GM19035 (cell line): ENCODE measurements at regions not wholly inside any gene's neighbourhood (a gene's known extent, or its start where the extent isn't known, plus 50 kb on each side); places are given as distances from the start of the nearest gene placed in this dataset.
"Not testable (repeated sequence)": the region's sequence is repeated elsewhere in the genome, so short reads cannot be mapped to it uniquely, and the experiment has no call there.

Experiments
- ATAC-seq: cut with Tn5 transposase; IDR thresholded peaks from one replicate; pipeline ENCODE4 v1.9.1; 2021; ENCODE audit not compliant: unreplicated experiment

- no peak for ATAC-seq
Observed at GRCh38 chr12:46942579-46942978, 116.8 kb upstream of the SLC38A4 start.

- no peak for ATAC-seq
Observed at GRCh38 chr12:46944088-46944487, 118.3 kb upstream of the SLC38A4 start.

DNA sequence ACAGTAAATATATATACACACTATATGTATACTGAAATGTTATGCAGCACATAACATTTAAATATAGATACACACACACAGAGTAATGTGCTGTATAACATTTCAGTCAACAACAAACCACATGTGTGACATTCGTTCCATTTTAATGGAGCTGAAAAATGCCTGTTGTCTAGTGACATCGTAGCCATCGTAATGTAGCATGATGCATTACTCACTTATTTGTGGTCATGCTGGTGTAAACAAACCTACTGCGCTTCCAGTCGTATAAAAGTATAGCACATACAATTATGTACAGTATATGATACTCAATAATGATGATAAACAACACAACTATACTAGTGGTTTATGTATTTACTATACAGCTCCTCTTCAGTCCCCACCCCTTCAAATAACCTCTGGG lies 119.0 kb upstream of the SLC38A4 start:
- ATAC-seq, result no peak

DNA sequence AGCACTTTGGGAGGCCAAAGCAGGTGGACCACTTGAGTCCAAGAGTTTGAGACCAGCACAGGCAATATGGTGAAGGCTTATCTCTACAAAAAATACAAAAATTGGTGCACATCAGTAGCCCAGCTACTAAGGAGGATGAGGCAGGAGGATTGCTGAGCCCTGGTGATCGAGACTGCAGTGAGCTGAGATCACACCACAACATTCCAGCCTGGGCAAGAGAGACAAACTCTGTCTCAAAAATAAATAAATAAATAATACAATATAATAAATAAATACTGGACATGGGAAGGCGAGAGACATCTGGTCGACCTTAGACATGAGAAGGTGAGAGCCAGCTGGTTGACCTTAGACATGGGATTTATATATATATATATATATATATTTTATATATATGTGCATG lies 119.8 kb upstream of the SLC38A4 start:
- ATAC-seq, result no peak

DNA sequence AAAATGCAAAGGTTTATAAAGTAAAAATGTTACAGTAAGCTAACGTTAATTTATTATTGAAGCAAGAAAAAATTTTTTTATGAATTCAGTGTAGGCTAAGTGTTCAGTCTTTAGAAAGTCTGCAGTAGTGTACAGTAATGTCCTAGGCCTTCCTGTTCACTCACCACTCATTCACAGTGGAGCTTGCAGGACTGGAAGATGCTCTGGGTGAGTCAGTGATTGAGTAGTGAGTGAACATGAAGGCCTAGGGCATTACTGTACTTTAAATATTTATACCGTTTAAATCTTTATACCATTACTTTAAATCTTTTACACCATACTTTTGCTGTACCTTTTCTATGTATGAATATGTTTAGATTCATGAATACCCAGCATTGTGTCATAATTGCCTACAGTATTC lies 120.3 kb upstream of the SLC38A4 start:
- ATAC-seq, result no peak

DNA sequence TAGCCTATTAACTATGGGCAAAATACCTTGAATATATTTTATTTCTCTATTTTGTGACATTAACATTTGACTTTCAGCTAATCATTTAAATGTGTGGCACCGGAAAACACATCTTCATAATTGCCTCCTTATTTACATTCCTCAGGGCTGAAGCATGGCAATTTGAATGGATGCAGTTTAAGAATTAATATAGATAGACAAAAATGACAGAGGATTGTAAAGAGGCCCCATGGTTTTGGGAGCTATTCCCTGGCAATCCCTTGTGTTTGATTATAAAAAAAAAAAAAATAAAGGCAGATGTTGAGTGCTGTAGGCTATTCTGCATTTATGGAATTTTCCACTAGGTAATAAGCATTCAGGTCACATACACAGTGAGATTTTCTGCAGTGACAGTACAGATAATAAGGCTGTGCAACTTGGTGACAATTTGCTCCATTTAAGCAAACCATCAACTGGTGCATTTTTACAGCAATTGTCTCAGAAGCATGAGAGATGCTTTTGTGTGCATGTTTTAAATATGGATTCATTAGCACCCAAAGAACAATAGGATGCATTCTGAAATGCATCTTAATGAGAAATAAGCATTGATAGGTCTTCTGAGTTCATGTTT lies 123.2 kb upstream of the SLC38A4 start:
- no peak for ATAC-seq

DNA sequence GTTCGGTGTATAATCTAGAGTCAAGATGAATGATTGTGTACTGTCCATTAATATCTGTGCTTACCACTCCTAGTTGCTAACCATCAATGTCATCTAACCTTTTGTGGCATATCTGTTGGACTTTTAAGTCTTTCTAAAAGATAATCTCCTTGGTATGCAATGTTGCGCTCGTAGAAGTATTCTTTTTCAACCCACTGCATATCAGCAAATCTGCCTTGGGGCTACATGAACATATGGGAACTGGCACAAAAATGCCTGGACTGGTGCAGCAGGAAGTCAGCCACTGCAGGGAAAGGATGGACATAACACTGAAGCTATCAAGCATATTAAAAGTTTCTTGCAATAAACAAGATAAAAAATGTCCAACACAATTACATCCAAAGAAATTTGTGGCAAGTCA lies 124.3 kb upstream of the SLC38A4 start:
- ATAC-seq, result no peak

GRCh38 chr12:46952880-46953483 lies 126.4 kb upstream of the PCED1B start:
- no peak for ATAC-seq

DNA sequence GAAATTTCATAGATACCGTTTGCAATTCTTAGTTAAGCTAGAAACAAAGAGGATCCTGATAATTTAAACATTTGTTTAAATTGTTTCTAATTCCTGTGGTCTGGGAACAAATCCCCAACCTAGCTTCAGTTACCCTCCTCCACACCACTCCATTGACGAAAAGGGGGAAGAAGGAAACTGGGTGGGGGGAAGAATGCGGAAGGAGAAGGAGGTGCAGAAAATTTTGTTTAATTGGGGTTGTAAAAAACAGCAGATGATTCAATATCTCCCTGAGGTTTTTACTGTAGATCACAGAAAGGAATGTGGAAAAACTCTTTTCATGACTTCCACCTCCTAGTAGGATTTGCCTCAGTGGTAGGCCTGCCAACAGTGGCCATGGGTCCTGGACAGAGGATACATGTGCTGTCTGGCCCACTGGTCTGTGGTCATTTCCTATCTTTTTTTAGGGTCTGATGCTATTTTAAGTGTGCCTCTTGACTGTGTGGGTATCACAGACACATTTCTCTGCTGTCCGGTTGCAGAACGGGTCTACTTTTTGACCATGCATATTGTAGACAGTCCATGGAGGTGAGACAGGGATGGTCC lies 122.9 kb upstream of the PCED1B start:
- ATAC-seq, result no peak

- ATAC-seq, result no peak
Observed at GRCh38 chr12:46958053-46958452, 121.4 kb upstream of the PCED1B start.

- no peak for ATAC-seq
Observed at GRCh38 chr12:46958599-46959290, 120.7 kb upstream of the PCED1B start.

DNA sequence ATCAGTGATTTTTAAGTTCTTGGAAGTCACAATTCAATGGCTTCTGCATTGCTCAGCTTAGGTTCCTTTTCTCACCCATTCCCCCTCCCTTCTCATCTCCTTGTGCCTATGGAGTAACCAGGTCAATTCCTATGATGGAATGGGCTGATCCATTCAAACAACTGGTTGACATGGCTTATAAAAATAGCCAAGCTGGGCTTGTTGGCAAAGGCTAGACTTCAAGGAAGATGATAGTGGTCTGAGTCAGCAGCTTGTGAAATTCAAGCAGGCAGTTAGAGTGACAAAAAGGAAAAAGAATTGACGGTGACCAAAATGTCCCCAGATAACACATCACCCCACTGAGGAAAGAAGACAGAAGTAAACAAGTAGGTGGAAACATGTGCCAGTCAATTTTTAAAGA lies 119.9 kb upstream of the PCED1B start:
- ATAC-seq, result no peak

GRCh38 chr12:46960681-46961080 lies 118.7 kb upstream of the PCED1B start:
- ATAC-seq, result no peak

DNA sequence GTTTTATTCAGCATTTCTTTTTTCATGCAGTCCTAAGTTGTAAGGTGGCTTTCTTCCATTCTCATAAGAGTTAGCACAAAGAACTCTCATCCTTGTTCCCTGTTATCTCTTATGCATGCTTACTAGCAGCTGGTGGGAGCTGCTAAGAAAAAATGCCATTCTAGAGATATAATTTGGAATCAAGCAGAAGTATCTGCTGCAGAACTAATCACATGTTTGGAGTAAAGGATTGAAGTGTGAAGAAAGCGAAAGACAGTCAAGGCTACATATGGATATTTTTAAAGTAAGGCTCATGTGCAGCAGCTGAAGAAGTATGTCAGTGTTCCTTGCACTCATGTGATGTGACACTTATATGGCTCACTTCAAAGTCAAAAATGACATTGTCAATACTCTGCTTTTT lies 116.2 kb upstream of the PCED1B start:
- ATAC-seq, result no peak

GRCh38 chr12:46963977-46964971 lies 115.1 kb upstream of the PCED1B start:
- no peak for ATAC-seq

- ATAC-seq, result no peak
Observed at GRCh38 chr12:46965137-46965536, 114.3 kb upstream of the PCED1B start.

DNA sequence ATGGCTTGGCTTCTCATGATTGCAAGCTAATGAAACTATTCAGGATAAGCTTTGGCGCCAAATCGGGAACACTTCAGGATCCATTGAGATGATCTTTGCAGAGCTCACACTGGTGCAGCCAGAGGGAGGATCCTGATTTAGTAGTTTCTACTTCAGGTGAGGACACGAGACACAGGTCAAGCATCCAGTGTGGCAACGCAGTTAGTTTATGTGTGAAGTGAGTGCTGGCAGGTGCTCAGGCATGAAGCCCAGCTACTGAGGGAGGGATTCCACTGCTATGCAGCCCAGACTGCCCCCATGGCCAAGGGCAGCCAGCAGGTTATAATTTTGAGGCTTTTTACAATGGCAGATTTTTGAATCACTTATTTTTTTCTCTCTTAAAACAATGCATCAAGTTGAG lies 113.5 kb upstream of the PCED1B start:
- no peak for ATAC-seq

DNA sequence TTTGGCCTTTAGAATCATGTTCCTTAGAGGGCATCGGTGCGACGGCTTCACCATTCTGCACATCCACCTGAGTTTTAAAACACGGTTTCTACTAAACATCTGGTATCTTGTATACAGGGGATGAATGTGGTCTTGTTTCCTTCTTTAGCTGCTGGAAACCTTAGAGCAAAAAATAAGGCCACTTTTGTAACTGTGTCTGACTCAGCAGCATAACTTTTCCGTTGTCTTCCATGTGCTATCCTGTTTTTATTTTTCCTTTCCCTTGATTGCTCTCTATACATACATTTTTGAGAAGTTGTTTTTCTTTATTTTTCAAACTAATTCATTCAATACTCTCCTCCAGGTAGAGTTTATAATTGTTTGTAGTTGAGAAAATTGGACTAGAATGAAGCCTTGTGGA lies 108.8 kb upstream of the PCED1B start:
- ATAC-seq, result no peak

DNA sequence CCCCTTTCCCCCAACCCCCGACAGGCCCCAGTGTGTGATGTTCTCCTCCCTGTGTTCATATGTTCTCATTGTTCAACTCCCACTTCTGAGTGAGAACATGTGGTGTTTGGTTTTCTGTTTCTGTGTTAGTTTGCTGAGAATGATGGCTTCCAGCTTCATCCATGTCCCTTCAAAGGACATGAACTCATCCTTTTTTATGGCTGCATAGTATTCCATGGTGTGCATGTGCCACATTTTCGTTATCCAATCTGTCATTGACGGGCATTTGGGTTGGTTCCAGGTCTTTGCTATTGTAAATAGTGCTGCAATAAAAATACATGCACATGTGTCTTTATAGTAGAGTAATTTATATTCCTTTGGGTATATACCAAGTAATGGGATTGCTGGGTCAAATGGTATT lies 105.5 kb upstream of the PCED1B start:
- not testable (repeated sequence) for ATAC-seq

DNA sequence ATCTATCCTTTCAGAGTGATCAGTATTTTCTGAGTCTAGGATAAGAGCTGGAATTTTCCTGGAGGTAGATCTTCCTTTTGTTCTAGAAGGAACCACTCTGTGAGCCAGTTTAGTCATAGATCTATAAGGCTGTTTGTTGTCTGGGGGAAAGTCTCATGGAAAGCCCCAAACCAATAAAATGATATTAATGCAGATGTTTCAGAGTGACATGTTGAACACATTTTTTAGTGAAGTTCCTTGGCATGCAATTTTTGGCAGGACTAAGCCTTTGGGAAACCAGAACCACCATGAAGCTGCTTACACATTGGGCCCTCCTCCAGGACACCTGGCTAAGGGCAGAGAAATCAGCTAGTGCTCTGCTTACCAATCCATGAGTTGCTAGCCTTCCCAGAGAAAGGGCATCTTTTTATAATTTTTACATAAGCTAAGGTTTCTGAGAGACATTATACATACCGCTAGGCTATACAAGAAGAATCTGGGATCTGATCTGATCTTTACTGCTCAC lies 101.5 kb upstream of the PCED1B start:
- ATAC-seq, result no peak

DNA sequence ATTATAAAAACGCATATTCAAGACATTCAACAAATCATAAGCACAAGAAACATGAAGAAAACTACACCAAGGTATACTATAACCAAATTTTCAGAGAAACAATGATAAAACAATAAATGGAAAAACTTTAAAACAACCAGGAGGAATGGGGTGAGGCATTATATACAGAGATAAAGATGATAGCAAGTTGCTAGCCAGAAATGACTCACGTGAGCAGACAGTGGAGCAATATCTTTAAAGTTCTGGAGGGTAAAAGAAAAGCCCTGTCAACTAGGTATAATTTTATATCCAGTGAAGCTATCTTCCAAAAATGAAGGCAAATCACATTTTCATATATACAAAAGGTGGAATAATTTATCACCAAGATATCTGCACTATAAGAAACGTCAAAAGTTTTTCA lies 97.8 kb upstream of the PCED1B start:
- ATAC-seq, result no peak
